Stimulated activated CD4-positive, alpha-beta T cell treated with anti-CD3 and anti-CD28 coated beads, Interleukin-2, amount 100 ng/mL, for 48 hours (primary cell): ENCODE measurements at regions not wholly inside any gene's neighbourhood (a gene's known extent, or its start where the extent isn't known, plus 50 kb on each side); places are given as distances from the start of the nearest gene placed in this dataset.
"Not testable (repeated sequence)": the region's sequence is repeated elsewhere in the genome, so short reads cannot be mapped to it uniquely, and the experiment has no call there.

ENCODE experiments used
- DNase-seq, 2 donors: peaks; one replicate each; pipeline ENCODE4 v3.0.0-alpha.2; 2020

DNA sequence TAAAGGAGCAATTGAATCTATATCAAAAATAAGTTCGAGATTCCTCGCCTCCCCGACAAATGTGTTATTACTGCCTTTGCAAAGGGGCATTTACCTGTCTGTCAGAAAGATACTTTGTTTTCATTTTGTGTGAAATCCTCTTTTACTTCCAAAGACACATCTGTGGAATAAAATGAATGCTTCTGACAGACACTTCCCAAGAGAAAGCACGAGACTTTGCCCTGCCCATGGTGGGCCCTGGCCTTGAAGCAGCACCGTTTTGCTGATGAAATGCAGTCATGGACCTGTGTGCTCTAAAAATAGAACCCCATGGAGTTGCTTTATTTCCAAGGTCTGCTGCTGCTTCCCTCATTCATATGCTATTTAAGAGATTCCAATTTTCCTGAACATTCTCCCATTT, 85.9 kb upstream of the USP47 start:
- DNase-seq, result no peak

GRCh38 chr11:11752679-11753078, 89.1 kb upstream of the USP47 start:
- DNase-seq, result no peak

- DNase-seq, result no peak
Measured at GRCh38 chr11:11750017-11750878, 91.5 kb upstream of the USP47 start.

- no peak for DNase-seq
Measured at GRCh38 chr11:11748706-11749365, 92.9 kb upstream of the USP47 start.

- no peak for DNase-seq
Measured at GRCh38 chr11:11747570-11747969, 94.2 kb upstream of the USP47 start.

DNA sequence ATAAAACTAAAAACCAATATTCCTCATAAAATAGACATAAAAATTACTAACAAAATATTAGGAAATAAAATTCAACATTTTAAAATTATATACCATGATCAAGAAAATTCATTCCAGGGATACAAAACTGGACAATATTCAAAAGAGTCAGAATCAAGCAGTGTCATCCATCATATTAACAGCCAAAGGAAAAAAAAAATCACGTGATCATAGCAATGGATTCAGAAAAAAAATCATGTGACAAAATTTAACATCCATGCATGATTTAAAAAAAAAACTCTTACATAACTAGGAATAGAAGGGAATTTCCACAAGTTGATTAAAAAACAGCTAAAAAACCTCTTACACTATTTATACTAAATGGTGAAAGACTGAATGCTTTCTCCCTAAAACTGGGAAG, 95.3 kb upstream of the USP47 start:
- DNase-seq, result no peak

- no peak for DNase-seq
Measured at GRCh38 chr11:11743216-11743615, 98.6 kb upstream of the USP47 start.

DNA sequence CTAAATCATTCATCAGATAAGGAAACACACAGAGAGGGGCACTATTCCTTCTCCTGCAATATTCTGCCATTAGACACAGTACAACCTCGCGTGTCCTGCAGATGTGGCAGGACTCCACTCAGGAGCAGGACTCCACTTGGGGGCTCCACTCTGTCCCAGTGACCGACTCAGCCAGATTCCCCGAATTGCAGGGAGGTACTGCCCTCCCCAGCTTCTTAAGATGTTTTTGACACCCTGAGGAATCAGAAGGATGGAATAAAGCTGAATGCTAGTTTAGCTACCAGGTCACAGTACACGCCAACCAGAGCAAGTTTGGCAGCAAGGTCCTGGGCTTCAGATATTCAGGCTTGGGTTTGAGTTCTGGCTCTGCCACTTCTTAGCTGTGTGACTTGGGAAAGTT, 99.3 kb upstream of the USP47 start:
- DNase-seq, result no peak

DNA sequence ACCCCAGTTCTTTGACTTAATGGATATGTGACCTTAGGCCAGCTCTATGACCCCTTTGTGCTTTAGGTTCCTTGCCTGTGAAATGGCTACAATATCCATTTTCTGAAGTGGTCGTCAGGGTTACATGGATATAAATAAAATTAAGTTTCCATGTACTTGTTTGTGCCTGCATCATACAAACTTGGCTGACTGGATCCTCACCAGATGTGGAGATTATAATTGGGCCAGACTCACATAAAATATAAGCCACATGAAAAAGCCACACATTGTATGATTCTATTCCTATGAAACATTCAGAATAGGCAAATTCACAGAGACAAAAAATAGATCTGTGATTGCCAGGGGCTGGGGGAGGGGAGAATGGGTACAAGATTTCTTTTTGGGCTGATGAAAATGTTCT, 100.9 kb upstream of the USP47 start:
- DNase-seq, result no peak

GRCh38 chr11:11740073-11740702, 101.6 kb upstream of the USP47 start:
- no peak for DNase-seq

GRCh38 chr11:11738370-11738769, 103.4 kb upstream of the USP47 start:
- no peak for DNase-seq

- DNase-seq, result no peak
Measured at GRCh38 chr11:11735586-11735985, 106.2 kb upstream of the USP47 start.

DNA sequence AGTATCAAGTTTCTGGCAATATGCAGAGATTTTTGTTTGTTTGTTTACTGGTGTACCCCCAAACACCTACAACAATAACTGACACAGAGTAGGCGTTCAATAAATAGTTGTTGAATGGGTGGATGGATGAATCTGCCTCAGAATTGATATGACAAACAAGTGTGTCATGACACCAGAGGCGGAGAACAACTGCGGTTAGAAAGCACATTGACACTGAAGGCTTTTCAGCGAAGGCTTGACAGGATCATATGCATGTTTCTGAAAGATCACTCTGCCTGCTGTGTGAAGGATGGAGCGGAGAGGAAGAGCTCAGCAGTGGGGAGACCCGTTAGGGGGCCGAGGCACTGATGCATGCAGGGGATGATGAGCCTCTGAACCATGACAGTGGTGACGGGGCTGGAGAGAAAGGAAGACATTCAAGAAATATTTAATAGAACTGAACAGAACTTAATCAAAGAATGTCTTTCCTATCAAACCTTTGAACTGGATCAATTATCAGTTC, 108.5 kb upstream of the USP47 start:
- DNase-seq, result no peak

- no peak for DNase-seq
Measured at GRCh38 chr11:11732116-11732515, 109.7 kb upstream of the USP47 start.

DNA sequence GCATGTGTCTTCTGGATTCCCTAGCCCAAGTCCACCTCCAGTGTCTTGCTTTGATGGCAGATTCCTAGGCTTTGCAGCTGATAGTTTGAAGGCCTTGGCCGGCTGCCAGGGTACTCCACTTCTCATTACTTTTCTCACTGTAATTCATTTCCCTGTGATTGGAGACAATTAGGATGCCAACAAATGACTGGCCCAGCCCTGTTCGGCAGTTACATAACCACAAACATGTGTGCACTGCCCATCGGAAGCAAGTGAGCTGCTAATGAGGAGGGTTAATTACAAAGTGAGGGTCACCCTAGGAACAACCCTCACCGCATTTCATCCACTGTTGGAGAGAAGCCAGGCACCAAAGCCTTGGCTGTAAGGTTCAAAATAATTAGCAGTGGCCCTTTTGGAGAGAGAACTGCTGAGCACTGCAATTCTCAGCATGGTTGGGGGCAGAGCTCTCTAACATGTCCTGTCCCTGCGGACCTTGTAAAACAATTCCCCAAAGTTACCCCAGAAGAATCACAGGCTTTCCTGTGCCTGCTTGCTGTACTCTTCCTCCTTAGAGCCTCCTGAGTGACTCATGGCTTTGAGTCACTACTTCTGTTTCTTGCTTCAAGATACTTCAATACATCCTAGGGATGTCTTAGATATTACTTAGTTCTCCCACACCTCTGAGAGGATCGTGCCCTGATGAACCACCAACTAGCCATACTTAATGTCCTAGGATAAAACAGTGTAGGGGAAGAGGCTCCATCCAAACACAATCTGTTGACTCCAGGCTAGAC, 109.7 kb upstream of the GALNT18 start:
- no peak for DNase-seq

GRCh38 chr11:11728386-11728785, 106.6 kb upstream of the GALNT18 start:
- DNase-seq, result no peak

DNA sequence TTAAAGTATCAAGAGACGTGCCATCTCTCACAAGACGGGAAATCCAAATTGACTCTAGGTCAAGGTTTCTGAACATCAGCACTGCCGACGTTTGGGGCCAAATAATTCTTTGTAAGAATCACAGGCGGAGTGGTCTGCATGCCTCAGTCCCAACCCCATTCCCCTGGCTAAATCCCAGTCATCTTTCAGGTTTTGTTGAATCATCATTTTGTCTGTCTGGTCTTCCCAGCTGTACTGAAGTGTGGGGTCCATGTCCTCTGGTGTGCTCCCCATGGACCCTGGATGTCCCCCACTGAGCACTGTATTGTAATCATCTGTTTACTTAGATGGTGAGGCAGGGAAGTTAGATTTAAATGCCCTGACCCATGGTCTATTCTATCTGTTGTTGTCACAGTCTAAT, 103.6 kb upstream of the GALNT18 start:
- no peak for DNase-seq

- no peak for DNase-seq
Measured at GRCh38 chr11:11724994-11725393, 103.2 kb upstream of the GALNT18 start.

DNA sequence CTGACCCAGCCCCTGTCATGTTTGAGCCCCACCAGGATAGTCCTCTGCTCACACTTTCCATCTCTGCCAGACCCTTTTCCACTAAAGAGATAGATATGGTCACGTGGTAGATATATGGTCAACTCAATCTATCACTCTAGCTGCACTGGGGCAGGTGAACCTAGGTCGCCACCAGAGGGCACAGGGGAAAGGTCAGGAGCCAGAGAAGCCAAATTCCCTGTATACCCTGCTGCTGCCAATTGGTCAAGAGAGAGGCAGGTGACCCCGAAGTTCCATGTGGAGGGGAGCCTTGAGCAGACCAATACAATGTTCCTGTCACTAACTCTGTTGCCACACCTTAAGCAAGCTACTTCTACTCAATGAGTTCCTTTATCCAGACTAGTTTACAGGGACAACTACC, 101.1 kb upstream of the GALNT18 start:
- no peak for DNase-seq

GRCh38 chr11:11722246-11722645, 100.4 kb upstream of the GALNT18 start:
- DNase-seq, result no peak

DNA sequence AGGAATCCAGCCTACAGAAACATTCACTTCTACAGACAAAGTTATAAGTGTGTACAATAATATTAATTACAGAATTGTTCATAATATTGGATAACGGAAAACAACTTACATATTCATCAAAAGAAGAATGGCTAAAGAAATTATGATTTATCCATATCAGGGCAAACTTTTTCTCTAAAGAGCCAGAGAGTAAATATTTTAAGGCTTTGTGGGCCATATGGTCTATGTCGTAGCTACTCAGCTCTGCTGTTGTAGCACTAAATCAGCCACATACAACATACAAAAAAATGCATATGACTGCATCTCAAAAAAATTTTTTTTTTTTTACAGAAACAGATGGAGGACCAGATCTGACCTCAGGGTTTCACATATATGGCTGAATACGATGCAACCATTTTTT, 96.7 kb upstream of the GALNT18 start:
- DNase-seq, result no peak

DNA sequence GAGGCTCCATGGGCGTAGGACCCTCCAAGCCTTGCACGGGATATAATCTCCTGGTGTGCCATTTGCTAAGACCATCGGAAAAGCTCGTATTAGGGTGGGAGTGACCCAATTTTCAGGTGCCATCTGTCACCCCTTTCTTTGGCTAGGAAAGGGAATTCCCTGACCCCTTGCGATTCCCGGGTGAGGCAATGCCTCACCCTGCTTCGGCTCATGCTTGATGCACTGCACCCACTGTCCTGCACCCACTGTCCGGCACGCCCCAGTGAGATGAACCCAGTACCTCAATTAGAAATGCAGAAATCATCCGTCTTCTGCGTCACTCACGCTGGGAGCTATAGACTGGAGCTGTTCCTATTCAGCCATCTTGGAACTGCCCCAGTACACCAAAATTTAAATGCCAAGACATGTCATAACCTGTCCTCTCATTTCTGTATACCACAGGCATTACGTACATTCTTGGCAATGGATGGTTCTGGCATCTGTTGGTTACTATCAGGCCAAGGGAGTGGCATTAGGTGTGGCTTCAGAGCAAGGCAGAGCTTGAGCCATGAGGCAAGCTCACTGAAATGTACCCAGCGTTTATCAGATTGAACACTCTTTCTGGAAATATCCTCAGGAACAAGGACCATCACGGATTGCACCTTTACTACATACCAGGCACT, 95.4 kb upstream of the GALNT18 start:
- DNase-seq, result no peak

DNA sequence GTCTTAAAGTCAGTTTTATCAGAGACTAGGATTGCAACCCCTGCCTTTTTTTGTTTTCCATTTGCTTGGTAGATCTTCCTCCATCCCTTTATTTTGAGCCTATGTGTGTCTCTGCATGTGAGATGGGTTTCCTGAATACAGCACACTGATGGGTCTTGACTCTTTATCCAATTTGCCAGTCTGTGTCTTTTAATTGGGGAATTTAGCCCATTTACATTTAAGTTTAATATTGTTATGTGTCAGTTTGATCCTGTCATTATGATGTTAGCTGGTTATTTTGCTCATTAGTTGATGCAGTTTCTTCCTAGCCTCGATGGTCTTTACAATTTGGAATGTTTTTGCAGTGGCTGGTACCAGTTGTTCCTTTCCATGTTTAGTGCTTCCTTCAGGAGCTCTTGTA, 93.3 kb upstream of the GALNT18 start:
- not testable (repeated sequence) for DNase-seq
